H9 (cell line): ENCODE measurements at regions not wholly inside any gene's neighbourhood (a gene's known extent, or its start where the extent isn't known, plus 50 kb on each side); places are given as distances from the start of the nearest gene placed in this dataset.

Experiments
- DNase-seq: peaks from one replicate; pipeline ENCODE4 v3.0.0-alpha.2; 2017
- H2AFZ ChIP-seq: one replicate; pipeline ENCODE4 v1.6.1; 2013; ENCODE audit warnings: mild to moderate bottlenecking, low read length, control low read depth, moderate library complexity
- H2AK5ac ChIP-seq: 2 replicates; pipeline ENCODE4 v1.6.1; 2013; ENCODE audit warnings: low read length, control low read depth, mixed read lengths; ENCODE audit not compliant: insufficient read length
- H2BK120ac ChIP-seq: one replicate; pipeline ENCODE4 v1.6.1; 2013; ENCODE audit warnings: low read depth, mild to moderate bottlenecking, low read length, control low read depth, inconsistent platforms; ENCODE audit not compliant: poor library complexity, severe bottlenecking
- H2BK12ac ChIP-seq: 2 replicates; pipeline ENCODE4 v1.6.1; 2013; ENCODE audit warnings: low read length, control low read depth, mixed read lengths, low read depth; ENCODE audit not compliant: insufficient read length
- H2BK15ac ChIP-seq: 2 replicates; pipeline ENCODE4 v1.6.1; 2013; ENCODE audit warnings: low read depth, low read length, control low read depth
- H2BK20ac ChIP-seq: one replicate; pipeline ENCODE4 v1.6.1; 2013; ENCODE audit warnings: low read depth, mild to moderate bottlenecking, low read length, control low read depth, inconsistent platforms; ENCODE audit not compliant: poor library complexity, severe bottlenecking
- H2BK5ac ChIP-seq: 2 replicates; pipeline ENCODE4 v1.6.1; 2013; ENCODE audit warnings: low read length, control low read depth, mixed read lengths; ENCODE audit not compliant: insufficient read length
- H3K14ac ChIP-seq: 2 replicates; pipeline ENCODE4 v1.6.1; 2013; ENCODE audit warnings: low read length, control low read depth; ENCODE audit not compliant: insufficient read depth
- H3K18ac ChIP-seq: 2 replicates; pipeline ENCODE4 v1.6.1; 2013; ENCODE audit warnings: low read depth, mild to moderate bottlenecking, mixed read lengths, low read length, control low read depth; ENCODE audit not compliant: insufficient read length
- H3K23ac ChIP-seq: 2 replicates; pipeline ENCODE4 v1.6.1; 2013; ENCODE audit warnings: low read length, control low read depth, mixed read lengths, low read depth; ENCODE audit not compliant: insufficient read length
- H3K23me2 ChIP-seq: 2 replicates; pipeline ENCODE4 v1.6.1; 2013; ENCODE audit warnings: low read depth, mild to moderate bottlenecking, mixed read lengths, low read length, control low read depth; ENCODE audit not compliant: insufficient read length, poor library complexity, severe bottlenecking
- H3K27ac ChIP-seq: 2 replicates; pipeline ENCODE4 v1.5.1; 2013; ENCODE audit warnings: low read length, control low read depth, mixed read lengths, low read depth; ENCODE audit not compliant: insufficient read length
- H3K27me3 ChIP-seq: 2 replicates; pipeline ENCODE4 v1.6.1; 2013; ENCODE audit warnings: low read length, control low read depth, inconsistent platforms; ENCODE audit not compliant: insufficient read depth
- H3K4ac ChIP-seq: 2 replicates; pipeline ENCODE4 v1.6.1; 2013; ENCODE audit warnings: low read depth, mild to moderate bottlenecking, control low read depth, inconsistent platforms, low read length, moderate library complexity
- H3K4me1 ChIP-seq: 2 replicates; pipeline ENCODE4 v1.6.1; 2013; ENCODE audit warnings: low read length, control low read depth, inconsistent platforms; ENCODE audit not compliant: insufficient read depth
- H3K4me2 ChIP-seq: 2 replicates; pipeline ENCODE4 v1.6.1; 2013; ENCODE audit warnings: low read length, control low read depth, mixed read lengths; ENCODE audit not compliant: insufficient read length, insufficient read depth
- H3K56ac ChIP-seq: 2 replicates; pipeline ENCODE4 v1.6.1; 2013; ENCODE audit warnings: low read depth, mild to moderate bottlenecking, mixed read lengths, low read length, control low read depth; ENCODE audit not compliant: insufficient read length
- H3K79me1 ChIP-seq: 2 replicates; pipeline ENCODE4 v1.6.1; 2013; ENCODE audit warnings: low read depth, mild to moderate bottlenecking, moderate library complexity, low read length, control low read depth, inconsistent platforms; ENCODE audit not compliant: insufficient read depth, poor library complexity, severe bottlenecking
- H3K79me2 ChIP-seq: 2 replicates; pipeline ENCODE4 v1.6.1; 2013; ENCODE audit warnings: low read length, control low read depth, inconsistent platforms; ENCODE audit not compliant: insufficient read depth
- H3K9ac ChIP-seq: 2 replicates; pipeline ENCODE4 v1.6.1; 2013; ENCODE audit warnings: low read length, control low read depth, mixed read lengths; ENCODE audit not compliant: insufficient read length; ENCODE audit errors: extremely low read depth
- H3K9me3 ChIP-seq: one replicate; pipeline ENCODE4 v1.6.1; 2013; ENCODE audit warnings: low read depth, low read length, inconsistent platforms; ENCODE audit not compliant: control insufficient read depth
- H3T11ph ChIP-seq: one replicate; pipeline ENCODE4 v1.6.1; 2013; ENCODE audit warnings: mild to moderate bottlenecking, low read length, control low read depth, inconsistent platforms
- H4K20me1 ChIP-seq: one replicate; pipeline ENCODE4 v1.6.1; 2013; ENCODE audit not compliant: control insufficient read depth, insufficient read length, insufficient read depth
- H4K5ac ChIP-seq: 2 replicates; pipeline ENCODE4 v1.6.1; 2013; ENCODE audit warnings: low read depth, mild to moderate bottlenecking, mixed read lengths, low read length, control low read depth; ENCODE audit not compliant: insufficient read length
- H4K8ac ChIP-seq: replicated peaks from 2 replicates; pipeline ENCODE4 v1.6.1; 2013; ENCODE audit warnings: low read length, control low read depth, mixed read lengths, low read depth; ENCODE audit not compliant: insufficient read length
- H4K91ac ChIP-seq: 2 replicates; pipeline ENCODE4 v1.6.1; 2013; ENCODE audit warnings: low read depth, mild to moderate bottlenecking, moderate library complexity, mixed read lengths, low read length, control low read depth; ENCODE audit not compliant: insufficient read length
- H3K27ac Mint-ChIP-seq, 3 experiments: 2 replicates in 2 of 3; 3 replicates in 1 of 3; pipeline ENCODE4 v1.8.0; 2020 to 2021; ENCODE audit warnings: mixed read lengths in 3 of 3, mild to moderate bottlenecking in 1 of 3, moderate library complexity in 1 of 3
- H3K27me3 Mint-ChIP-seq: 2 replicates; pipeline ENCODE4 v1.8.0; 2021; ENCODE audit warnings: low read depth, mild to moderate bottlenecking, moderate library complexity, mixed read lengths
- H3K36me3 Mint-ChIP-seq, 3 experiments: 2 replicates in 2 of 3; 3 replicates in 1 of 3; pipeline ENCODE4 v1.8.0; 2020 to 2021; ENCODE audit warnings: low read depth in 3 of 3, mixed read lengths in 3 of 3; ENCODE audit not compliant: insufficient read depth in 1 of 3
- H3K4me1 Mint-ChIP-seq, 2 experiments: 2 replicates each; pipeline ENCODE4 v1.8.0; 2020; ENCODE audit warnings: mixed read lengths in 2 of 2
- H3K4me3 Mint-ChIP-seq, 2 experiments: 2 replicates in 1 of 2; 3 replicates in 1 of 2; pipeline ENCODE4 v1.8.0; 2020 to 2021; ENCODE audit warnings: mild to moderate bottlenecking in 2 of 2, mixed read lengths in 2 of 2, moderate library complexity in 1 of 2
- H3K9me3 Mint-ChIP-seq, 2 experiments: 2 replicates in 1 of 2; 3 replicates in 1 of 2; pipeline ENCODE4 v1.8.0; 2020; ENCODE audit warnings: mild to moderate bottlenecking in 2 of 2, mixed read lengths in 2 of 2, moderate library complexity in 1 of 2
- CTCF ChIP-seq: fragments of 200-600 bp; sonication (generic); conservative IDR thresholded peaks from 3 replicates; pipeline ENCODE4 v1.8.0; 2021; ENCODE audit warnings: antibody characterized with exemption, mild to moderate bottlenecking
- WGBS: extraction: QIAGEN DNeasy Blood & Tissue Kit; methylation state at CpG from one replicate; pipeline ENCODE4 v1.1.7; 2013; ENCODE audit warnings: missing lambda C conversion rate, low lambda C conversion rate, mixed read lengths; ENCODE audit not compliant: insufficient read length; ENCODE audit errors: extremely low coverage; 5-methylcytosine and 5-hydroxymethylcytosine counted together

DNA sequence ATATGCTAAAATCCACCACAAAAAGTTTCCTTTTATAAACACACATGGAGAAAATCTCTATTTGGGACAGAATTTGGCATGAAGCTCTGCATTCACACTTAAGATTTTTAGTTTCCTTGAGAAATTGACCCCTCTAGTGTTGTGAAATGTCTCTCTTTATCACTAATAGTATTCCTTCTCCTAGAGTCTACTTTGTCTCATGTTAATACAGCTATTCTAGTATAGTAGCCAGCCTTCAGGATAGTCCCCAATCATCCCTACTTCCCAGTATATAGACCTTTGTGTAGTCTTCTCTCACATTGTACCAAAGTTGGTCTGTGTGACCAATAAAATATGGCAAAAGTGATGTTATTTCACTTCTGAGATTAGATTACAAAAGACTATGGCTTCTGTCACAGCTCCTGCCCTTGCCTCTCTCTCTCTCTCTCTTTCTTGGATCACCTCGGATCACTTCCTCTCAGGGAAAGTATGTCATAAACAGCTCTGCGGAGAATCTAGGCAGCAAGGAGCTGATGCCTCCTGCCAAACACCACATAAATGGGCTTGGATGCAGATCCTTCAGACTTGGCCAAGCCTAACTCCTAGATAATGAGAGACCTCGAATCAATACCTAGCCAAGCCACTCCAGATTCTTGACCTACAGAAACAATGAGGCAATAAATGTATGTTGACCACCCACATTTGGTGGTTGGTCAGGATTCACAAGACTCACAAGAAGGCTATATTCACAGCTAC is 59.7 kb upstream of the NABP1 start:
- DNase-seq: no peak
- no peak overlapping the region for H2BK12ac ChIP-seq
- H3K27ac ChIP-seq: no peak overlapping the region
- no peak overlapping the region for H2AK5ac ChIP-seq
- H3K27me3 ChIP-seq: no peaks in the 10 kb centered on the region
- no peak overlapping the region for H3K18ac ChIP-seq
- Mint-ChIP-seq H3K9me3 (no peaks in the 10 kb centered on the region), H3K4me1 (no peaks in the 10 kb centered on the region), H3K4me3 (no peak overlapping the region), H3K27me3 (no peaks in the 10 kb centered on the region), H3K27ac (no peak overlapping the region; a peak in 1 of 7 replicates), H3K36me3 (no peaks in the 10 kb centered on the region)
- no peak overlapping the region for H3T11ph ChIP-seq
- H3K4ac ChIP-seq: no peak overlapping the region
- no peak overlapping the region for H3K4me2 ChIP-seq
- no peaks in the 10 kb centered on the region for H3K79me1 ChIP-seq
- no peak for TF ChIP-seq CTCF
- no peaks in the 10 kb centered on the region for H3K23me2 ChIP-seq
- no peak overlapping the region for H3K56ac ChIP-seq
- no peak overlapping the region for H2BK15ac ChIP-seq
- H4K91ac ChIP-seq: no peak overlapping the region
- H2BK5ac ChIP-seq: no peak overlapping the region
- no peaks in the 10 kb centered on the region for H3K79me2 ChIP-seq
- H2BK20ac ChIP-seq: no peak overlapping the region
- H3K14ac ChIP-seq: no peak overlapping the region
- WGBS: no CpG with 5 or more reads among the region's 3 CpGs
- no peak overlapping the region for H4K8ac ChIP-seq
- no peak overlapping the region for H2AFZ ChIP-seq
- H4K5ac ChIP-seq: no peak overlapping the region
- no peak overlapping the region for H3K23ac ChIP-seq
- no peaks in the 10 kb centered on the region for H3K9me3 ChIP-seq
- H2BK120ac ChIP-seq: no peak overlapping the region
- no peak overlapping the region for H3K9ac ChIP-seq
- H3K4me1 ChIP-seq: no peaks in the 10 kb centered on the region
- no peaks in the 10 kb centered on the region for H4K20me1 ChIP-seq
